HFF-Myc (cell line): ENCODE measurements at regions not wholly inside any gene's neighbourhood (a gene's known extent, or its start where the extent isn't known, plus 50 kb on each side); places are given as distances from the start of the nearest gene placed in this dataset.

ENCODE experiments used
- DNase-seq: peaks from one replicate; pipeline ENCODE4 v3.0.0-alpha.2; 2011; ENCODE audit warnings: low read depth; ENCODE audit errors: extremely low read depth
- H3K4me3 ChIP-seq: replicated peaks from 2 replicates; pipeline ENCODE4 v1.5.1; 2011; ENCODE audit warnings: low read depth, mild to moderate bottlenecking, control low read depth, low read length
- TF ChIP-seq, protein P1 (sequence below): IDR thresholded peaks from 2 replicates; pipeline ENCODE4 v1.5.1; 2012; ENCODE audit warnings: mild to moderate bottlenecking, low read depth, low read length, control low read depth; ENCODE audit errors: missing control alignments

DNA sequence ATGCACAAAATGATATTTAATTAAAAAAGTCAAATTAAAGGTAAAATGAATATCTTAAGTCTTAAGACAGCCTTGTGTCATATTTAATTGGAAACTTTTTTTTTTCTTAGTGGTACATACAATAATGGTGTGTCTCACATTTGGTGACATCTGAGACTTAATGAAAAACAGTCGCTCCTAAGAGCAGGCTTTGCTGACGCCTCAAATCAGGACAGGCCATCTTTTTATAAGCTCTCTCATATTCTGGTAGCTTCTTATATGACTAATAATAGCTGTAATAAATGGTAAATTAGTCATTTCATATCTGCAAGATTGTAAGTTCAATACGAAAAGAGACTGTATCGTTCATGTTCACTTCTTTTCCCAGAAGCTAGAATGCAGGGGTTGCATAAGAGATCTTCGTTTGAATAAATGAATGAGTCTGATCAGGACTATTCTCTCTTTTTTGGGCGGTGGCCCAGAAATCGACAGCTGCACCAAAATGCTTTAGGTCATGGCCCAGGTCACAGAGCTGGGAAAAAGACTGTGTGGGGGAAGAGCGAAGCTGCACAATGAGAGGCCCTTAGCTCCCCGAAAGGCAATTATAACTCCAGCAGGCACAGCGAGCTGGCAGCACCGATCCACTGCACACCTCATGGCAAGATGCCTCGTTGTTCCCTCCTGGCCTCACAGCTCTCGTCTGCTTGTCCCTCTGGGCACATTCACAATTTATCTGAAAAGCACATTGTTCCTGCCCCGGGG is 69.4 kb downstream of the NRN1 start:
- TF ChIP-seq, protein P1, sequence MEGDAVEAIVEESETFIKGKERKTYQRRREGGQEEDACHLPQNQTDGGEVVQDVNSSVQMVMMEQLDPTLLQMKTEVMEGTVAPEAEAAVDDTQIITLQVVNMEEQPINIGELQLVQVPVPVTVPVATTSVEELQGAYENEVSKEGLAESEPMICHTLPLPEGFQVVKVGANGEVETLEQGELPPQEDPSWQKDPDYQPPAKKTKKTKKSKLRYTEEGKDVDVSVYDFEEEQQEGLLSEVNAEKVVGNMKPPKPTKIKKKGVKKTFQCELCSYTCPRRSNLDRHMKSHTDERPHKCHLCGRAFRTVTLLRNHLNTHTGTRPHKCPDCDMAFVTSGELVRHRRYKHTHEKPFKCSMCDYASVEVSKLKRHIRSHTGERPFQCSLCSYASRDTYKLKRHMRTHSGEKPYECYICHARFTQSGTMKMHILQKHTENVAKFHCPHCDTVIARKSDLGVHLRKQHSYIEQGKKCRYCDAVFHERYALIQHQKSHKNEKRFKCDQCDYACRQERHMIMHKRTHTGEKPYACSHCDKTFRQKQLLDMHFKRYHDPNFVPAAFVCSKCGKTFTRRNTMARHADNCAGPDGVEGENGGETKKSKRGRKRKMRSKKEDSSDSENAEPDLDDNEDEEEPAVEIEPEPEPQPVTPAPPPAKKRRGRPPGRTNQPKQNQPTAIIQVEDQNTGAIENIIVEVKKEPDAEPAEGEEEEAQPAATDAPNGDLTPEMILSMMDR = no peak
- DNase-seq = no peak
- no peak overlapping the region for H3K4me3 ChIP-seq

DNA sequence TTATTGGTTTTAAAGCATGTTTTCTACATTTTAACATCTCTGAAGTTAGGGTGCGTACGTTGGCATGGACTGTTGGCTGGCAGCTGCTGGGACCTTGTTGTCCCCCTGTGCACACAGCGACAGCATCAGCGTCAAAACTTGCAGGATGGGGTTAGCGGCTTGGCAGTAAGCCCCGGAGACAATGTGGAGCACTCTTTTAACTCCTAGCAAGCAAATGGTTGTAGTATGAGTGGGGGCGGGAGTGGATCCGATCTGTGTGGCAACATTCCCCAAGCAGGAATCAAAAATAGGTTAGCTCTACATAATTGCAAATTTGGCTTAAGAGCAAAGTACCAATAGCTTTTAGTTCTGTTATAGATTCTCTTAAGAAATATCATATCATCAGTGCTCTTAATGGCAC is 70.1 kb downstream of the NRN1 start:
- TF ChIP-seq, protein P1 = no peak
- H3K4me3 ChIP-seq = no peak overlapping the region
- DNase-seq = no peak

DNA sequence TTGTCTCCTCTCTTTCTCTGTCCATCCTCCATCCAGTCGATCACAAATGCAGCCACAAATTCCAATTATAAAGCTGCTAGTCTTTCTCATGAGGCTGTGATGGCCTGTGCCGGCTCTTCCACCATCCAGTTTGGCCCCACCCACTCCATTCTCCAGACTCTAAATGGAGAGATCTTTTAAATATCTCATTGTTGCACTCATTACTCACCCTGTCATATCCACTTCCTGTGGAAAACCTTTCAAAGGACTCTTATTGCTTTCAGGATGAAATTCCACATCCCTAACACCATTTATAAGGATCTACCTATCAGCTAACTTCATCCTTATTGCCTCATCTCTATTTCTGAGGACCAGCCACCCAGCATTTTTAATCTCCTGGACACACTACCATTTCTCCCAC is 70.6 kb downstream of the NRN1 start:
- no peak overlapping the region for H3K4me3 ChIP-seq
- TF ChIP-seq, protein P1 = no peak
- DNase-seq = no peak

DNA sequence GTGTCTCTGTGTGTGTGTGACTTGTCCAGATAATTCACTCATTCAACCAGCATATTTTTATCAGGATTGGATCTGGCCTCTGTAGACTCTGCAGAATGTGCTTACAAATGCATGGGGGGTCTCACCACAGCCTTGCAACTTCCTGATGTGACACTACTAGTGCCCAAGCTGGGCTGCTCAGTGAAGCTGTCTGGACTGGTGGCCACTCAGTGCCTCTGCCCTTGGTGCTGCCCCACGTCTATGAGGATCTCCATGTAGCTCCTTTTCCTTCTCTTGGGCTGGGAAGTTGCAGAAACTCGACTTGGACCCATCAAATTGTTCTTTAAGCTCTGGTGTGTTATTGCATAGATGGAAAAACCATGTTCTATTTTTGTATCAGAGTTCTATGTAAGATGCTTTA is 75.8 kb downstream of the NRN1 start:
- no peak for DNase-seq
- TF ChIP-seq, protein P1 = no peak

DNA sequence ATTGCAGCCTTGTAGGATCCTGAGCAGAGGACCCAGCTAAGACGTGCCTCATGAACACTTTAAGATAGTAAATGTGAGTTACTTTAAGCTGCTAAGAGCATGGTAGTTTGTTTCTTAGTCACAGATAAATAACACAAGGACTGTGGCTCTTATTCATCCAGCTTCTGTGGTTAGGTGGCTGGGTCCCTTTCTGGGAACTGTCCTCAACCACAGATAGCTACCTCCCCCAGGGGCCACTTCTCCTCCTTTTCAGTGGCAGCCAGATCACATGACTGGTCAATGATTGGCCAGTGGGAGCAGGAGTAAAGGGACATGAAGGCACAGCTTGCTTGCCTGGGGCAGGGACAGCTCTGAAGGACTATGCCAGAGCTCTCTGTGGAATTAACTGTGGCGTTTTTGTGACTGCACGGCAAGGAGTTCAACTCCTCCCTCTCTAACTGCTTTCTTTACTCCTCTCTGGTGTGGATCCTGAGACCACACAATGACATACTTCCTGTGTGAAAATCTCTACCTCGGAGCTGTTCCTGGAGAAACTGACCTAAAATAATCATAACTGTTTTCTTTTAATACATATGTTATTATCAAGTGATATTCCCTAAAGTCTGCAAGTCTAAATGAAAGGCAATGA is 76.5 kb downstream of the NRN1 start:
- DNase-seq = no peak
- H3K4me3 ChIP-seq = no peak overlapping the region
- TF ChIP-seq, protein P1 = no peak

More for the DNA sequence above, 75.8 kb downstream of the NRN1 start:
- H3K4me3 ChIP-seq = no peak overlapping the region

DNA sequence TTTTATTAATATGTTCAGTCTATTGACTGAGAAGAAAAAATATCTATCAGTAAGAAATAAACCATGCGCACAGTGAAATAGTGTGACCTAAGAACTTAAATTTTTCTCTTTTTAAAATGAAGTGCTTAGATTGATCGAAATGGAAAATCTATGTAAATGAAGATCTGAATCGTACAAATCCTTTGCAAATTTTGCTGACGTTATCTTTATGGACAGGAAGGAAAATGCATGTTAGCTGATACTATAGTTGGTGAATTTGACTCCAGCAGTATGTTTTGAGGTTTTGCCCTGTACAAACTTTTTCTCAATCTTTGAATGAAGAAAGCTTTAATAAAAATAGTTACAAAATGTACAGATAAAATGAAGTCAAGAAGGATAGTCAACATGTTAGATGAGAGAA is 82.9 kb downstream of the NRN1 start:
- TF ChIP-seq, protein P1 = no peak
- DNase-seq = no peak

More for the DNA sequence above, 82.9 kb downstream of the NRN1 start:
- H3K4me3 ChIP-seq = no peak overlapping the region
